B cell (primary cell): ENCODE measurements at regions not wholly inside any gene's neighbourhood (a gene's known extent, or its start where the extent isn't known, plus 50 kb on each side); places are given as distances from the start of the nearest gene placed in this dataset.

Source experiments
- EZH2 ChIP-seq: IDR thresholded peaks from 2 replicates; pipeline ENCODE4 v1.6.1; 2012; ENCODE audit warnings: borderline replicate concordance, low read depth, mild to moderate bottlenecking, moderate library complexity, low read length; ENCODE audit not compliant: insufficient read depth, poor library complexity, severe bottlenecking
- TF ChIP-seq, protein P1 (sequence below): fragments of 200-600 bp; IDR thresholded peaks from one replicate; pipeline ENCODE4 v1.8.0; 2022; ENCODE audit warnings: antibody characterized with exemption, mild to moderate bottlenecking

GRCh38 chr3:53422954-53423698, 71.3 kb upstream of the CACNA1D start:
- TF ChIP-seq, protein P1, sequence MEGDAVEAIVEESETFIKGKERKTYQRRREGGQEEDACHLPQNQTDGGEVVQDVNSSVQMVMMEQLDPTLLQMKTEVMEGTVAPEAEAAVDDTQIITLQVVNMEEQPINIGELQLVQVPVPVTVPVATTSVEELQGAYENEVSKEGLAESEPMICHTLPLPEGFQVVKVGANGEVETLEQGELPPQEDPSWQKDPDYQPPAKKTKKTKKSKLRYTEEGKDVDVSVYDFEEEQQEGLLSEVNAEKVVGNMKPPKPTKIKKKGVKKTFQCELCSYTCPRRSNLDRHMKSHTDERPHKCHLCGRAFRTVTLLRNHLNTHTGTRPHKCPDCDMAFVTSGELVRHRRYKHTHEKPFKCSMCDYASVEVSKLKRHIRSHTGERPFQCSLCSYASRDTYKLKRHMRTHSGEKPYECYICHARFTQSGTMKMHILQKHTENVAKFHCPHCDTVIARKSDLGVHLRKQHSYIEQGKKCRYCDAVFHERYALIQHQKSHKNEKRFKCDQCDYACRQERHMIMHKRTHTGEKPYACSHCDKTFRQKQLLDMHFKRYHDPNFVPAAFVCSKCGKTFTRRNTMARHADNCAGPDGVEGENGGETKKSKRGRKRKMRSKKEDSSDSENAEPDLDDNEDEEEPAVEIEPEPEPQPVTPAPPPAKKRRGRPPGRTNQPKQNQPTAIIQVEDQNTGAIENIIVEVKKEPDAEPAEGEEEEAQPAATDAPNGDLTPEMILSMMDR, result no peak
- TF ChIP-seq EZH2, result no peak
